ENCODE measurements at regions not wholly inside any gene's neighbourhood (a gene's known extent, or its start where the extent isn't known, plus 50 kb on each side); places are given as distances from the start of the nearest gene placed in this dataset.

DNA sequence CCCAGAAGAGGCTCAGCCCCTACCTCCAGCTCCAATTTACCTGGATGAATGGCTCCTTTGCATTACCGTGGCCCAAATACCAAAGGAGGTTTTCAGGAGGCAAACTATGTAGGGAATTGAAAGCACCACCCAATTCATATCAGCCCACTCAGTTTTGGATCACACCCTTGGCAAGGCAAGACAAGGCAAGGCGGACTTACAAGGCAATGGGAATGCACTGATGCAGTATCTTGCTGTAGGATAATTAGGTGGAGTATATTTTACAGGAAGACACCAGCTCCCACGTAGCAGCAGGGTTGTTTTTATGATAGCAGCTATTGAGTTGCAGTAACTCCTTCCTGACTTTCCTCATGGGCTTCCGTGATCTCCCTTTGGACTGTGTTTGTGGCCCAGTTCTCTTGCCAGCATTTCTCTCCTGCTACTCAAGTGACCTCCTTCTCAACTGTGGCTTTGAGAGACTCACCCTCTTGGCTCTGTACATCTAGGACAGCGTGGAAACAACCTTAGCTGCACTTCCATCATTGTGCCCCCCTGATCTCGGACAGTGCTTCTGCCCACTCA is 935.9 kb downstream of the EFNB2 start:
- TF ChIP-seq, protein P1, sequence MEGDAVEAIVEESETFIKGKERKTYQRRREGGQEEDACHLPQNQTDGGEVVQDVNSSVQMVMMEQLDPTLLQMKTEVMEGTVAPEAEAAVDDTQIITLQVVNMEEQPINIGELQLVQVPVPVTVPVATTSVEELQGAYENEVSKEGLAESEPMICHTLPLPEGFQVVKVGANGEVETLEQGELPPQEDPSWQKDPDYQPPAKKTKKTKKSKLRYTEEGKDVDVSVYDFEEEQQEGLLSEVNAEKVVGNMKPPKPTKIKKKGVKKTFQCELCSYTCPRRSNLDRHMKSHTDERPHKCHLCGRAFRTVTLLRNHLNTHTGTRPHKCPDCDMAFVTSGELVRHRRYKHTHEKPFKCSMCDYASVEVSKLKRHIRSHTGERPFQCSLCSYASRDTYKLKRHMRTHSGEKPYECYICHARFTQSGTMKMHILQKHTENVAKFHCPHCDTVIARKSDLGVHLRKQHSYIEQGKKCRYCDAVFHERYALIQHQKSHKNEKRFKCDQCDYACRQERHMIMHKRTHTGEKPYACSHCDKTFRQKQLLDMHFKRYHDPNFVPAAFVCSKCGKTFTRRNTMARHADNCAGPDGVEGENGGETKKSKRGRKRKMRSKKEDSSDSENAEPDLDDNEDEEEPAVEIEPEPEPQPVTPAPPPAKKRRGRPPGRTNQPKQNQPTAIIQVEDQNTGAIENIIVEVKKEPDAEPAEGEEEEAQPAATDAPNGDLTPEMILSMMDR (IDR thresholded peaks at IDR 0.05): no peak
- no peak for TF ChIP-seq POLR2AphosphoS5 (IDR thresholded peaks at IDR 0.05; ENCODE audit: insufficient read depth in 1 of 2, low read depth in 1 of 2)
- TF ChIP-seq POLR2A (IDR thresholded peaks at IDR 0.05): no peak

Measured in vagina (tissue), 2 donors.